Kidney capillary endothelial cell (primary cell): ENCODE measurements at regions not wholly inside any gene's neighbourhood (a gene's known extent, or its start where the extent isn't known, plus 50 kb on each side); places are given as distances from the start of the nearest gene placed in this dataset.
"Not testable (repeated sequence)": the region's sequence is repeated elsewhere in the genome, so short reads cannot be mapped to it uniquely, and the experiment has no call there.

ENCODE experiments used
- DNase-seq: peaks from one replicate; pipeline ENCODE4 v3.0.0-alpha.2; 2018; ENCODE audit warnings: low spot score

- DNase-seq, result no peak
These were observed 1382.2 kb downstream of the SLITRK5 start for GRCh38 chr13:89053418-89053817.

- no peak for DNase-seq
These were observed 1386.1 kb downstream of the SLITRK5 start for GRCh38 chr13:89057274-89057673.

DNA sequence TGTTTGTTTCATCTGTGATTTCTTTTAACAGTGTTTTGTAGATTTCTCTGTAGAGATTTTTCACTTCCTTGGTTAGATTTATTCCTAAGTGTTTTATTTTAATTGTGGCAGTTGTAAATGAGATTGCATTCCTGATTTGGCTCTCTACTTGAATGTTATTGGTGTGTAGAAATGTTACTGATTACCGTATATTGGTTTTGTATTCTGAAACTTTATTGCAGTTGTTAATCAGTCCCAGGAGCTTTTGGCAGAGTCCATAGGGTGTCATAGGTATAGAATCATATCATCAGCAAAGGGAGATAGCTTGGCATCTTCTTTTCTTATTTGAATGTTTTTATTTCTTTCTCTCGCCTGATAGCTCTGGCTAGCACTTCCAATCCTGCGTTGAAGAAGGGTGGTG is 1386.7 kb downstream of the SLITRK5 start:
- DNase-seq, result no peak

- DNase-seq, result no peak
These were observed 1390.7 kb downstream of the SLITRK5 start for GRCh38 chr13:89061821-89062220.

- peak; percentile 10 for DNase-seq
These were observed 1395.8 kb downstream of the SLITRK5 start for GRCh38 chr13:89066868-89067466.

- no peak for DNase-seq
These were observed 1401.8 kb downstream of the SLITRK5 start for GRCh38 chr13:89072979-89073378.

- DNase-seq, result no peak
These were observed 1405.5 kb downstream of the SLITRK5 start for GRCh38 chr13:89076622-89077021.

DNA sequence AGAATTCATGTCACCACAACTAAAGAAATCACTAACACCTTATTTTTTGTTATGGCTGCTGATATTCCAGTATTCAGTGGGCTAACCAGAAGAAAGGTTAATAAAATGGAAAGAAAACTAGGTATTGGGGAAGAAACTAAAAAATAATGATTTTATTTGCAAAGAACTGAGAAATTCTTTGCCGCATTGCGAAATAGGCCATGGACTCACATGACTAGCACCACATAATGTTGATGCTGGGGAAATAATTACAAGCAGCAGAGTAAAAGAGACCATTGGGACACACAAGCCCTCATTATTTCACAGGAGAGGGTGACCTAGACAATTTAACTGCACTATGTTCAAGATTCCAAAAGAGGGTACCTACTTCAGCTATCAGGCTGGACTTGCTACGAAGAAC is 1411.5 kb downstream of the SLITRK5 start:
- no peak for DNase-seq

- not testable (repeated sequence) for DNase-seq
These were observed 1416.9 kb downstream of the SLITRK5 start for GRCh38 chr13:89088107-89088506.

DNA sequence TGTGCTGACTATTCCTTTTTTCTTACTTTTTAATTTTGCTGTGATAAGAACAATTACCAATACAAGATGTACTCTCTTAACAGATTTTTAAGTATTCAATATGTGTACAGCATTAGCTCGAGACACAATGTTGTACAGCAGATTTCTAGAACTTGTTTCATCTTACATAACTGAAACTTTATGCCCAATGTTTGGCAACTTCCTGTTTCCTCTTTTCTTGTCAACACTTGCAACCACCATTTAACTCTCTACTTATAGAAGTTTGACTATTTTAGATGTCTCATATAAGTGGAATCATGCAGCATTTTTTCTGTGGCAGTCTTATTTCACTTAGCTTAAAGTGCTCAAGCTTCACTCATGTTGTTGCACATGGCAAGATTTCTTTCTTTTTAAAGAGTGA is 1426.8 kb downstream of the SLITRK5 start:
- no peak for DNase-seq

- no peak for DNase-seq
These were observed 1442.6 kb downstream of the SLITRK5 start for GRCh38 chr13:89113744-89114143.

GRCh38 chr13:89115307-89115706 is 1444.1 kb downstream of the SLITRK5 start:
- no peak for DNase-seq

DNA sequence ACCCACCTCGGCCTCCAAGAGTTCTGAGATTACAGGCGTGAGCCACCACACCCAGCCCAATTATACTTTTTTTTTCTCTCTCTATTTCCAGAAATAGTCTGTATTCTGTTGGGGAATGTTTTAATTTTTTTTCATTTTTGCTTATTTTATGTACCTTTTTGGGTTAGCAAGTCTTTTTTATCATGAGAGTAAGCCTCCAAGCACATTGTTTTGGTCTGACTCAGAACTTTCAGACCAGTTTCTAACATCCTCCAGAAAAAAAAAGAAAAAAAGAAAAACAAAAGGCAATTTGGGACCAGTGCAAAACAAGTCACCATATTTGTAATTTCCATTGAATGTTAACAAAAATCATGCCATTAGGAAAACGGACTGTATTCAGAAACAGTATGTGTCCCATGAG is 1465.5 kb downstream of the SLITRK5 start:
- DNase-seq, result no peak

DNA sequence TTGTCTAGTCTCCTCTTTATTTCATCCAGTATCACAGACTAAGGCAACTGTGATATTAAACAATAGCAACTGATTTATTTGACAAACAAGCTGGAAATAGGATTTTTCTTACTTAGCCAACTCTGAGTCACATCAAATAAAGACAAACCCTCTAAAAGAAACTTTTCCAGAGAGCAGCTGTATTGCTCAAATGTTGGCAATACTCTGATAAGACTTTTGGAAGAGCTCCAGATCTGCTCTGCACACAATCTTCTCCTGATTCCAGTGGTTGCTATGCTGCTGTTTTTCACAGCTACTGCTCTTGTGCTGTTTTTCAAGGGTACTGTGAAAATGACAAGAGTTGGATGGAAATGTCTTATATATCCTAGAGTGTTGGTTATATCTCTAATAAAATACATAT is 1479.2 kb downstream of the SLITRK5 start:
- DNase-seq, result no peak

DNA sequence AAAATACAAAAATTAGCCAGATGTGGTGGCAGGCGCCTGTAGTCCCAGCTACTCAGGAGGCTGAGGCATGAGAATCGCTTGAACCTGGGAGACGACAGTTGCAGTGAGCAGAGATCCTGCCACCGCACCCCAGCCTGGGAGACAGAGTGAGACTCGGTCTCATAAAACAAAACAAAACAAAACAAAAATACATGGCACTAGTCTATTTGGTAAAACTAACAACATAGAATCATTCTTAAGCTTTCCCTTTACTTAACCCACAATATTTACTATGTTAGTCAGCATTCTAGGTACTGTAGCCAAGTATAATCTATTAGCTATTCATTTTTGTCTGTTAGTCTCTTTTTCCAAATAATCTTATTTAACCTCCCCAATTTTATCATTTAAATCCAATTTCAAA is 1482.8 kb downstream of the SLITRK5 start:
- no peak for DNase-seq

GRCh38 chr13:89163096-89163495 is 1491.9 kb downstream of the SLITRK5 start:
- DNase-seq, result no peak

- no peak for DNase-seq
These were observed 1494.5 kb downstream of the SLITRK5 start for GRCh38 chr13:89165685-89166084.

DNA sequence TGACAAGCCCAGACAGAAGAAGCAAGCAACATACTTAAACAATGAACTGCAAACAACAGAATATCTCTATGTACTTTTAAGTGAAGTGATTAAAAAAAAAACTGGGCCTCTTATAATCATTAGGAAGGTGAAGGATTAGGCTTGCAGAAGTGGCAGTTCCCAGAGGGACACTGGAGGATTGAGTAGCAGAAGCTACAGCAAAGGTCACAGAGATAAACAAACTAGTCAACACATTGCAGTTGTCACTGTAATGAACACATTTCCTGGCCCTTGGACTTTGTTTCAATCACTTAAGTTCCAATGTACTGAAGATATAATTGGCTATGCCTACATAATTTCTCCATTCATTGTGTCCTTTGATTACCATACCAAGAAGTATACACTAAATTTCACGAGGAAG is 1498.8 kb downstream of the SLITRK5 start:
- no peak for DNase-seq

DNA sequence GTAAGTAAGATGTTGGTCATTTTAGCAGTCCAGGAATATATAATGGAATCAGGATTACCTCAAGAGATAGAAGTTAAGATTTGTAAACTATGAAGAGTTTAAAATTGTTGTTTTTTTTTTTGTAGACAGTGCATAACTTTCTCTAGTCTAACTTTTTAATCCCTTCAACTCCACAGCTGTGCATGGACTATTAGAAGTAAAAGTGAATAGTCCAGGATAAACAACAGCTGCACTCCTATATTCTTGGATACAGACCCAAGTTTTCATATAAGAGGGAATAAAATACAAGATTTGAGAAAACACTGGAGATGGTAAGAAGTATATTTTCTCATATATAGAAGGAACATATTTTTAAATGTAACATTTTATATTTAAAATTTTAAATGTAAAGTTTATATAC is 1509.9 kb downstream of the SLITRK5 start:
- DNase-seq, result no peak

GRCh38 chr13:89199138-89199537 is 1528.0 kb downstream of the SLITRK5 start:
- no peak for DNase-seq

- no peak for DNase-seq
These were observed 1533.3 kb downstream of the SLITRK5 start for GRCh38 chr13:89204435-89204834.

GRCh38 chr13:89205856-89206520 is 1534.8 kb downstream of the SLITRK5 start:
- no peak for DNase-seq

DNA sequence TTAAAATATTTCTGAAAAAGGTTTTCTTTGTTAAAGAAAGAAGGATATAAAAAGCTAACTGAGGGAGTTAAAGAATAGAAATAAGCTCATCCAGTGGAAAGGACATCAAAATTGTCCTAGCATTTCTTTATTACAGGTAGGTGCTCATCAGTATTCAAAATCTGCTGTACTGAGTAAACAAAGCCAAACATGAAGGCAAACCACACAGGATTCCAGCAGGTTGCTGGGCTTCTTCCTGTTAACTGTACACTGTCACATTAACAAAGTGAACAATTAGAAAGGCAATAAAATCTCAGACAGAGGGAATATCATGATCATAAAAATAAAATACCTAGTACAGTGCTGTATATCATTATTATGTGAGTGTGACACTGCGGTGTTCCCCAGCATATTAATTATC is 1541.0 kb downstream of the SLITRK5 start:
- DNase-seq, result no peak

DNA sequence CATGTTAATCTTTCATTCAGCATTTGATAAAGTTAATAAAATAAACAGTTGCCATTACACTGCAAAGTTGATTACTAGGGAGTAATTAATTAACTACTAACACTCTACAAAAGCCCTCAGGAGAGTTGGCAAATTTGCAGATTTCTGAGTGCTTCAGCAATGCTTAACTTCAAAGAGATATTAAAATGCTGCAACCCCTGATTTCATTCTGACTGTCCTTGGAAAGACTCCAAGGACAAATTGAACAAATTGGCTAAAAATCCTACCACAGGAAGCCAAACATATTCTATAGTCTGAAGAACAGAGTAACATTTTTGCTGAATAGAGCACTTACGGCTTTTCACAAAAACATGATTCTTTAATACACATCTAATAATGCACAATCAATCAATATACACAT is 1543.0 kb downstream of the SLITRK5 start:
- no peak for DNase-seq
